Loucy (cell line): ENCODE measurements at regions not wholly inside any gene's neighbourhood (a gene's known extent, or its start where the extent isn't known, plus 50 kb on each side); places are given as distances from the start of the nearest gene placed in this dataset.

Experiments
- H2AFZ ChIP-seq: fragments of 200-600 bp; sonication (generic); 2 replicates; pipeline ENCODE4 v1.6.0; 2016; ENCODE audit warnings: antibody characterized with exemption, mild to moderate bottlenecking, low read length, moderate library complexity
- H3F3A ChIP-seq: fragments of 200-600 bp; 2 replicates; pipeline ENCODE4 v1.6.0; 2016; ENCODE audit warnings: antibody characterized with exemption, low read depth, mild to moderate bottlenecking
- H3K27me3 ChIP-seq: fragments of 200-600 bp; sonication (generic); 2 replicates; pipeline ENCODE4 v1.6.1; 2014; ENCODE audit warnings: low read length, mild to moderate bottlenecking; ENCODE audit not compliant: insufficient read depth, poor library complexity, severe bottlenecking
- H3K36me3 ChIP-seq: fragments of 200-600 bp; sonication (generic); 2 replicates; pipeline ENCODE4 v1.6.1; 2016; ENCODE audit warnings: low read length; ENCODE audit not compliant: insufficient read depth
- H3K4me1 ChIP-seq: fragments of 200-600 bp; sonication (generic); 2 replicates; pipeline ENCODE4 v1.5.1; 2014; ENCODE audit warnings: low read length, mild to moderate bottlenecking; ENCODE audit not compliant: insufficient read depth, poor library complexity, severe bottlenecking
- H3K4me2 ChIP-seq: fragments of 200-600 bp; sonication (generic); 2 replicates; pipeline ENCODE4 v1.6.0; 2014; ENCODE audit warnings: antibody characterized with exemption, low read length, low read depth, mild to moderate bottlenecking; ENCODE audit not compliant: poor library complexity, severe bottlenecking
- H3K4me3 ChIP-seq: fragments of 200-600 bp; sonication (generic); 2 replicates; pipeline ENCODE4 v1.5.1; 2014; ENCODE audit warnings: low read length, mild to moderate bottlenecking, mixed read lengths; ENCODE audit not compliant: poor library complexity, severe bottlenecking
- H3K79me2 ChIP-seq: fragments of 200-600 bp; sonication (generic); 2 replicates; pipeline ENCODE4 v1.6.1; 2014; ENCODE audit warnings: low read length; ENCODE audit not compliant: insufficient read depth
- H3K9ac ChIP-seq: fragments of 200-600 bp; sonication (generic); 2 replicates; pipeline ENCODE4 v1.6.0; 2014; ENCODE audit warnings: mild to moderate bottlenecking, low read depth, low read length, moderate library complexity; ENCODE audit not compliant: poor library complexity, severe bottlenecking
- H3K9me2 ChIP-seq: fragments of 200-600 bp; sonication (generic); replicated peaks from 2 replicates; pipeline ENCODE4 v1.6.1; 2016; ENCODE audit warnings: low read depth, low read length, mixed read lengths
- H3K9me3 ChIP-seq: fragments of 200-600 bp; sonication (generic); 2 replicates; pipeline ENCODE4 v1.6.1; 2014; ENCODE audit warnings: mild to moderate bottlenecking, antibody characterized with exemption, low read length, low read depth; ENCODE audit not compliant: insufficient read depth
- H4K20me1 ChIP-seq: fragments of 200-600 bp; sonication (generic); 2 replicates; pipeline ENCODE4 v1.6.0; 2014; ENCODE audit warnings: antibody characterized with exemption, low read length, mild to moderate bottlenecking; ENCODE audit not compliant: insufficient read depth, poor library complexity, severe bottlenecking
- CTCF ChIP-seq: fragments of 200-600 bp; sonication (generic); conservative IDR thresholded peaks from 2 replicates; pipeline ENCODE4 v1.5.1; 2014; ENCODE audit warnings: mild to moderate bottlenecking, antibody characterized with exemption, low read length
- EZH2phosphoT487 ChIP-seq: fragments of 200-600 bp; IDR thresholded peaks from 2 replicates; pipeline ENCODE4 v1.6.1; 2018; ENCODE audit warnings: antibody characterized with exemption, mild to moderate bottlenecking, moderate library complexity, borderline replicate concordance

GRCh38 chr5:110064603-110065268 lies 375.0 kb downstream of the MAN2A1 start:
- Histone ChIP-seq H3K27me3 (no peaks in the 10 kb centered on the region), H3K4me1 (peaks cover 19% of the 10 kb centered on the region), H3K9me3 (no peaks in the 10 kb centered on the region), H2AFZ (no peak overlapping the region), H4K20me1 (no peaks in the 10 kb centered on the region), H3K36me3 (no peaks in the 10 kb centered on the region), H3K4me2 (peak overlapping the region; percentile 56), H3K79me2 (no peaks in the 10 kb centered on the region), H3K9me2 (no peaks in the 10 kb centered on the region), H3K9ac (no peak overlapping the region), H3F3A (no peaks in the 10 kb centered on the region), H3K4me3 (peak overlapping the region; percentile 34)
- TF ChIP-seq EZH2phosphoT487, result no peak
- no peak for TF ChIP-seq CTCF

- TF ChIP-seq EZH2phosphoT487, result no peak
- no peak for TF ChIP-seq CTCF
- H3K4me3 ChIP-seq, result no peak overlapping the region
- no peaks in the 10 kb centered on the region for H3K79me2 ChIP-seq
- peaks cover 4% of the 10 kb centered on the region for H3K4me1 ChIP-seq
- no peaks in the 10 kb centered on the region for H3K9me2 ChIP-seq
- H3F3A ChIP-seq, result no peaks in the 10 kb centered on the region
- H3K4me2 ChIP-seq, result no peak overlapping the region
- no peaks in the 10 kb centered on the region for H3K27me3 ChIP-seq
- H2AFZ ChIP-seq, result no peak overlapping the region
- no peaks in the 10 kb centered on the region for H4K20me1 ChIP-seq
- no peak overlapping the region for H3K9ac ChIP-seq
- no peaks in the 10 kb centered on the region for H3K36me3 ChIP-seq
- peaks cover 2% of the 10 kb centered on the region; the same call in 1 of the 2 replicates for H3K9me3 ChIP-seq
Measured at GRCh38 chr5:110070836-110071235, 381.1 kb downstream of the MAN2A1 start.

- Histone ChIP-seq H3K9ac (no peak overlapping the region), H3F3A (no peaks in the 10 kb centered on the region), H3K36me3 (no peaks in the 10 kb centered on the region), H3K9me2 (no peaks in the 10 kb centered on the region), H3K4me3 (no peak overlapping the region), H3K9me3 (peaks cover 2% of the 10 kb centered on the region; the same call in 1 of the 2 replicates), H2AFZ (no peak overlapping the region), H3K4me1 (no peaks in the 10 kb centered on the region), H3K4me2 (no peak overlapping the region), H3K79me2 (no peaks in the 10 kb centered on the region), H3K27me3 (no peaks in the 10 kb centered on the region), H4K20me1 (no peaks in the 10 kb centered on the region)
- TF ChIP-seq EZH2phosphoT487 (no peak), CTCF (no peak)
Measured at GRCh38 chr5:110072651-110073050, 382.9 kb downstream of the MAN2A1 start.
